Osteoblast (primary cell): ENCODE measurements at regions not wholly inside any gene's neighbourhood (a gene's known extent, or its start where the extent isn't known, plus 50 kb on each side); places are given as distances from the start of the nearest gene placed in this dataset.

Experiments used
- DNase-seq: peaks from one replicate; pipeline ENCODE4 v3.0.0; 2011; ENCODE audit warnings: low spot score, mixed read lengths; ENCODE audit not compliant: insufficient read length; ENCODE audit errors: missing footprints
- H2AFZ ChIP-seq: 2 replicates; pipeline ENCODE4 v1.6.0; 2011; ENCODE audit warnings: mild to moderate bottlenecking, low read length
- H3K27ac ChIP-seq: 2 replicates; pipeline ENCODE4 v1.5.1; 2011; ENCODE audit warnings: mild to moderate bottlenecking, low read depth, low read length, moderate library complexity
- H3K27me3 ChIP-seq: 2 replicates; pipeline ENCODE4 v1.6.0; 2012; ENCODE audit warnings: mild to moderate bottlenecking, control low read depth, inconsistent platforms, low read length, moderate library complexity; ENCODE audit not compliant: insufficient read depth
- H3K36me3 ChIP-seq: 2 replicates; pipeline ENCODE4 v1.5.1; 2011; ENCODE audit warnings: mild to moderate bottlenecking, low read length, control low read depth, moderate library complexity; ENCODE audit not compliant: insufficient read depth
- H3K4me1 ChIP-seq: 2 replicates; pipeline ENCODE4 v1.5.1; 2011; ENCODE audit warnings: mild to moderate bottlenecking, low read length, control low read depth, moderate library complexity; ENCODE audit not compliant: insufficient read depth
- H3K4me2 ChIP-seq: 2 replicates; pipeline ENCODE4 v1.6.0; 2011; ENCODE audit warnings: mild to moderate bottlenecking, low read length; ENCODE audit not compliant: insufficient read depth
- H3K4me3 ChIP-seq: fragments of 200-600 bp; sonication (generic); 3 replicates; pipeline ENCODE4 v1.5.1; 2012; ENCODE audit warnings: mild to moderate bottlenecking, low read length, inconsistent platforms; ENCODE audit not compliant: insufficient read depth
- H3K79me2 ChIP-seq: 2 replicates; pipeline ENCODE4 v1.6.0; 2012; ENCODE audit warnings: mild to moderate bottlenecking, low read length, control low read depth, inconsistent platforms; ENCODE audit not compliant: insufficient read depth
- H3K9me3 ChIP-seq: 2 replicates; pipeline ENCODE4 v1.5.1; 2011; ENCODE audit warnings: low read depth, low read length, control low read depth
- H4K20me1 ChIP-seq: 2 replicates; pipeline ENCODE4 v1.6.0; 2012; ENCODE audit warnings: mild to moderate bottlenecking, low read length, control low read depth; ENCODE audit not compliant: insufficient read depth
- TF ChIP-seq, protein P1 (sequence below): IDR thresholded peaks from 2 replicates; pipeline ENCODE4 v1.5.1; 2011; ENCODE audit warnings: mild to moderate bottlenecking, low read depth, low read length, moderate library complexity; ENCODE audit errors: extremely low read depth

- TF ChIP-seq, protein P1, sequence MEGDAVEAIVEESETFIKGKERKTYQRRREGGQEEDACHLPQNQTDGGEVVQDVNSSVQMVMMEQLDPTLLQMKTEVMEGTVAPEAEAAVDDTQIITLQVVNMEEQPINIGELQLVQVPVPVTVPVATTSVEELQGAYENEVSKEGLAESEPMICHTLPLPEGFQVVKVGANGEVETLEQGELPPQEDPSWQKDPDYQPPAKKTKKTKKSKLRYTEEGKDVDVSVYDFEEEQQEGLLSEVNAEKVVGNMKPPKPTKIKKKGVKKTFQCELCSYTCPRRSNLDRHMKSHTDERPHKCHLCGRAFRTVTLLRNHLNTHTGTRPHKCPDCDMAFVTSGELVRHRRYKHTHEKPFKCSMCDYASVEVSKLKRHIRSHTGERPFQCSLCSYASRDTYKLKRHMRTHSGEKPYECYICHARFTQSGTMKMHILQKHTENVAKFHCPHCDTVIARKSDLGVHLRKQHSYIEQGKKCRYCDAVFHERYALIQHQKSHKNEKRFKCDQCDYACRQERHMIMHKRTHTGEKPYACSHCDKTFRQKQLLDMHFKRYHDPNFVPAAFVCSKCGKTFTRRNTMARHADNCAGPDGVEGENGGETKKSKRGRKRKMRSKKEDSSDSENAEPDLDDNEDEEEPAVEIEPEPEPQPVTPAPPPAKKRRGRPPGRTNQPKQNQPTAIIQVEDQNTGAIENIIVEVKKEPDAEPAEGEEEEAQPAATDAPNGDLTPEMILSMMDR, result no peak
- no peak for DNase-seq
- Histone ChIP-seq H3K4me1 (peaks cover 57% of the 10 kb centered on the region), H4K20me1 (no peaks in the 10 kb centered on the region), H3K4me3 (no peak overlapping the region), H3K27ac (peak overlapping the region; percentile 57), H3K9me3 (no peaks in the 10 kb centered on the region), H3K79me2 (peaks cover 1% of the 10 kb centered on the region), H3K4me2 (no peak overlapping the region), H3K27me3 (no peaks in the 10 kb centered on the region), H2AFZ (peak overlapping the region; percentile 55), H3K36me3 (no peaks in the 10 kb centered on the region)
Observed at GRCh38 chr10:4768416-4768815, 57.6 kb upstream of the AKR1E2 start.

DNA sequence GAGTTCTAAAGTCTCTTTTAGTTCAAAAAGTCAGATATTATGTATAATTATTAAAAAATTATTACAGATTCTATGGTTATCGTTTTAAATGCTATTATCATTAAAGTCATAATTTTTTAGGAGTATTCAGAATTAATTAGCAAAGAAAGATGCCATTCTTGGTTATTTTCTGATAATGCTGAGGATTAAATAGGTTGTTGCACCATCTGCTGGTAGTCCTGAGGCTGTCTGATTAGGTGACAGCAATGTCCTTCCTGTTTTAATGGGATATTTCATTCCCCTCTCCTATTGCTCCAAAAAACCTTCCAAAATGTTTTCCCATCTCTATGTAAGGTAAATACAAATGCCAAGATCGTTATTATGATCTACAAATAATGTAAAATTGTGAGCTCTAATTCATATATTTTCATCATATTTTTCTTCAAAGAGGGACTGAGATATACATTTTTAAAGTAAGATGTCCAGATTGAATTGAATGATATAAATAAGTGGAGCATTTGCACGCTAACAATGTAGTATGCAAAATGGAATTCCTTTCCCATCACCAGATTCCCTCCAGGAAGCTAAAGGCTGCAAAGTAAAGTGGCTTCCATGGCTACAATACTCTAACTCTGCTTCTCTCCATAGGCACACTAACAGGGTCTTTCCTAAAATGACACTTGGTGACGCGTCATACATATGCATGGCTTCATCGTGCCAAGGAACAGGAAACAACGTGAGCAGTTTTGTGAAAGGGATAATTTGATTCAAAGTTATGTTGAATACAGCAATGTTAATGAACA is 58.8 kb upstream of the AKR1E2 start:
- H3K79me2 ChIP-seq, result peaks cover 5% of the 10 kb centered on the region
- no peaks in the 10 kb centered on the region for H3K27me3 ChIP-seq
- H3K4me1 ChIP-seq, result peaks cover 52% of the 10 kb centered on the region
- no peak overlapping the region for H3K4me3 ChIP-seq
- peak overlapping the region; percentile 57 for H3K27ac ChIP-seq
- H3K9me3 ChIP-seq, result no peaks in the 10 kb centered on the region
- no peak overlapping the region for H3K4me2 ChIP-seq
- TF ChIP-seq, protein P1, result peak; percentile 76
- H4K20me1 ChIP-seq, result no peaks in the 10 kb centered on the region
- H2AFZ ChIP-seq, result peak overlapping the region; percentile 35
- H3K36me3 ChIP-seq, result no peaks in the 10 kb centered on the region
- no peak for DNase-seq

GRCh38 chr10:4766454-4766853 is 59.6 kb upstream of the AKR1E2 start:
- Histone ChIP-seq H3K79me2 (peaks cover 10% of the 10 kb centered on the region), H3K27me3 (no peaks in the 10 kb centered on the region), H3K36me3 (no peaks in the 10 kb centered on the region), H3K9me3 (no peaks in the 10 kb centered on the region), H3K27ac (peak overlapping the region; percentile 57), H2AFZ (peak overlapping the region; percentile 56), H4K20me1 (no peaks in the 10 kb centered on the region), H3K4me3 (no peak overlapping the region), H3K4me1 (peaks cover 45% of the 10 kb centered on the region), H3K4me2 (no peak overlapping the region)
- no peak for DNase-seq
- TF ChIP-seq, protein P1, result no peak

- TF ChIP-seq, protein P1, result no peak
- Histone ChIP-seq H3K4me1 (peaks cover 39% of the 10 kb centered on the region), H3K27ac (peak overlapping the region; percentile 82), H3K4me3 (no peak overlapping the region), H3K27me3 (no peaks in the 10 kb centered on the region), H2AFZ (no peak overlapping the region), H4K20me1 (no peaks in the 10 kb centered on the region), H3K36me3 (no peaks in the 10 kb centered on the region), H3K79me2 (peaks cover 14% of the 10 kb centered on the region), H3K9me3 (no peaks in the 10 kb centered on the region), H3K4me2 (no peak overlapping the region)
- DNase-seq, result no peak
Observed at GRCh38 chr10:4765428-4765827, 60.6 kb upstream of the AKR1E2 start.
